ENCODE measurements at regions not wholly inside any gene's neighbourhood (a gene's known extent, or its start where the extent isn't known, plus 50 kb on each side); places are given as distances from the start of the nearest gene placed in this dataset.

GRCh38 chr9:135271425-135271824 lies 184.0 kb downstream of the OLFM1 start:
- Mint-ChIP-seq H3K27ac (no peak overlapping the region), H3K9me3 (peaks cover 5% of the 10 kb centered on the region in 2 donors), H3K36me3 (no peaks in the 10 kb centered on the region)
- DNase-seq (ENCODE audit: low spot score in 2 of 2) (no peak), ATAC-seq (no peak)

DNA sequence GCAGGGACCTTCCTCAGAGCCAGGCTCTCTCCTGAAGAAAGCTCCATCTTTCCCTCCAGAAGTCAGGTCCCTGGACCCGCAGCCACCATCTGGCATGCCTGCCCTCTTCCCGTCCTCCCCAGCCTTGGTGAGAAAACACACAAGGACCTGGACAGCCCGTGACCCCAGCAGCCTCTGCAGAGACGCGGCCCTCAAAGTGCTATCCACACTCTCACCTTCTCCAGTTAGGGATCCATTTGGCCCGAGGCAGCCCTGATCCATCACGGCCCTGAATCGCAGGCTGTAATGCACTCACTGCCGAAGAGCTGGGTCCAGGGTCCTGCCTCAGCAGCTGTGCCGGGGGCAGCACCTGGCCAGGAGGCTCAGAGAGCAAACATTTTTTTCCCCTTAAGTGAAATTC lies 185.1 kb downstream of the OLFM1 start:
- DNase-seq (ENCODE audit: low spot score in 2 of 2) (no peak), ATAC-seq (no peak)
- Mint-ChIP-seq H3K36me3 (no peaks in the 10 kb centered on the region), H3K27ac (no peak overlapping the region), H3K9me3 (peaks cover 5% of the 10 kb centered on the region in 2 donors)

DNA sequence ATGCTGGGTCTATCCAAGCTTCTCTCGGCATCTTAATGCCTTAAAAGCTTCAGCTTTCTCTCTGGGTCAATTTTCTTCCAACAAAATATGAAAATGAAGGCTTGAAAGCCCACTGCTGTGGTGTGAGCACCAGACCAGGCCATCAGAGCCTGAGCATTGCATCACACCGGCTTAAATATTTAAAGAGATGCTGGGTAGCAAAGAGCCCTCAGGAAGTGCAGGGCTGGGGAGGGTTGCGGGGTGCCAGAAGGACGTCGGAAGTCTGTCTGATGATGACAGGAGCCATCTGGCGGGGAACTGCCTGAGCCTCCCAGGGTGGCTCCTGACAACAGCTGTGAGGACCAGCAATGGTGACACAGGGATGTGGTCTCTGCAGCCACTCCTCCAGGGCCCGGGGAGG lies 185.5 kb downstream of the OLFM1 start:
- Mint-ChIP-seq H3K9me3 (peaks cover 5% of the 10 kb centered on the region in 2 donors), H3K36me3 (no peaks in the 10 kb centered on the region), H3K27ac (no peak overlapping the region)
- DNase-seq (ENCODE audit: low spot score in 2 of 2) (no peak), ATAC-seq (no peak)

GRCh38 chr9:135275163-135275562 lies 187.7 kb downstream of the OLFM1 start:
- no peaks in the 10 kb centered on the region for H3K36me3 Mint-ChIP-seq
- no peaks in the 10 kb centered on the region for H3K9me3 Mint-ChIP-seq
- no peak for DNase-seq (ENCODE audit: low spot score in 2 of 2)
- no peak for ATAC-seq
- H3K27ac Mint-ChIP-seq = no peak overlapping the region

DNA sequence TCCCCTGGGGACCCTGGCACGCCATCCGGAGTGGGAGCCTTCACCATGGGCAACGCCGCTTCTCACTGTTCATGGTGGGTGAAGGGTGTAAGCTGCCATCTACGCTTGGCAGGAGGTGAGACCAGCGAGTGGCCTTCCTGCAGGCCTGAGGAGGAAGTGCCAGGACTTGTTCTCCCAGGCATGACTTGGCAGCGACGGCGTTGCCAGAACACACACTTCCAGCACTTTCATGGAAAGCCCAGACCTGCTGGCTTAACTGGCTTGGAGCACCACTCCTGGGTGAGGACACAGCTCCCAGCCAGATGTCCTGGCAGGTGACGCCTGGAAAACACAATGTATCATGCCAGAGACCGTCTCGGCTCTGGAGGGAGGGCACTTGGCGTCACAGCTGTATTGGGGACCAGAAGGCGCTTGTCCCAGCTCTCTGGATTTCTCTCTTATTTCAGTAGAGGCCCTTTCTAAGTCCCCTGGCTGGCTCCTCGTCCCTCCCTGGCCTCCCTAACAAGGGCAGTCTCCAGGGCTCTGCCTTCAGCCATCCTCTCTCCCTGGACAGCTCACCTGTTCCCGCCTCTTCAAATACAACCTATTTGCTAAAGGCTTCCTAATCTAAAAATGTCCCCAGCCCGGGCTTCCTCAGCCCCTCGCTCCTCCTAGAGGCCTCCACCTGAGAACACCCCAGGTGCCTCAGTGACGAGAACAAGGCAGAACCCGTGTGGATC lies 188.3 kb downstream of the OLFM1 start:
- DNase-seq (ENCODE audit: low spot score in 2 of 2) = no peak
- Mint-ChIP-seq H3K27ac (no peak overlapping the region), H3K9me3 (no peaks in the 10 kb centered on the region), H3K36me3 (no peaks in the 10 kb centered on the region)
- no peak for ATAC-seq

DNA sequence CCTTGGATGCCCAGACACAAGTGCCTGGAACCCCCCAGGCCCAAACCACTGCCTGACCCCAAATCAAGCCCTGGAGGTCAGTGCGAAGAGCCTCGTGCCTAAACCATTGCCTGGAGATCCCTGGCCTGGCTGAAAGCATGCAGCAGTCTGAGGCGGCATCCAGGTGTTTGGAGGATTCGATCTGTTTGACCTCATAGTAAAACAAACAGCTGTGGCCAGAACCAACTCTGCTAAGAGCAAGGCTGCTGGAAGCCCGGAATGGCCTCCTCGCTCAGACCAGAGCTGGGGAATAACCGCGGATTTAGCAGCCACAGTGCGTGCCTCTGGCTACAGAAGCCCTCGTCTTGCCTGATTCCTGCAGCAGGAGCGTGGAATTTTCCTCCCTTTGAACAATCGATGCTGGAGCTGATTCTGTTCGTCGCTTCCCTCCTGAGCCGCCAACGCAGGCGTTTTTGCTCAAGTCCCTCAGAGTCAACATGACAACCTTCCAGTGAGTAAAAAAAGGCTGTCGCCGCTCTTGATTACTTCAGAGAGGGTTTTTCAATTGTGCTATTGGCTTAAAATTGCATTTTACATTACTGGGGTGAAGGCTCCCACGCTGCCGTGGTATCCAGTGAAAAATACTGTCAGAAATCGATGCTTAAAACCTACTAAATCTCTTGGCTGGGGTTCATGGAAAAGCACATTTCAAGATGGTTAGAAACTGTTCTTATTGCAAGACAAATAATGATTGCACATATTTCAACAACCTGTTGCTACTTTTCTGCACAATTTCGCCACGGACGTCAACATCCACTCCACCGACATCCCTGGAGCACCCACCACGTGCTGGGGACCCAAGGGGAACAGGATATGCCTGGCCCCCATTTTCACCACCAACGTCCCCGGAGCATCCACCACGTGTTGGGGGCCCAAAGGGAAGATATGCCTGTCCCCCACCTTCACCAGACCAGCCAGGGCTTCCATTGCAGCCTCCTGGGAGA lies 190.0 kb downstream of the OLFM1 start:
- DNase-seq (ENCODE audit: low spot score in 2 of 2) (no peak), ATAC-seq (no peak)
- H3K27ac Mint-ChIP-seq = peak overlapping the region in 1 of 2 donors; percentile 47
- H3K9me3 Mint-ChIP-seq = no peaks in the 10 kb centered on the region
- H3K36me3 Mint-ChIP-seq = no peaks in the 10 kb centered on the region

GRCh38 chr9:135278586-135278985 lies 191.1 kb downstream of the OLFM1 start:
- DNase-seq (ENCODE audit: low spot score in 2 of 2) (no peak), ATAC-seq (no peak)
- no peaks in the 10 kb centered on the region for H3K36me3 Mint-ChIP-seq
- H3K9me3 Mint-ChIP-seq = no peaks in the 10 kb centered on the region
- H3K27ac Mint-ChIP-seq = no peak overlapping the region

- DNase-seq (ENCODE audit: low spot score in 2 of 2) = no peak
- ATAC-seq = no peak
- Mint-ChIP-seq H3K36me3 (no peaks in the 10 kb centered on the region), H3K27ac (no peak overlapping the region), H3K9me3 (no peaks in the 10 kb centered on the region)
Measured at GRCh38 chr9:135279385-135279784, 191.9 kb downstream of the OLFM1 start.

DNA sequence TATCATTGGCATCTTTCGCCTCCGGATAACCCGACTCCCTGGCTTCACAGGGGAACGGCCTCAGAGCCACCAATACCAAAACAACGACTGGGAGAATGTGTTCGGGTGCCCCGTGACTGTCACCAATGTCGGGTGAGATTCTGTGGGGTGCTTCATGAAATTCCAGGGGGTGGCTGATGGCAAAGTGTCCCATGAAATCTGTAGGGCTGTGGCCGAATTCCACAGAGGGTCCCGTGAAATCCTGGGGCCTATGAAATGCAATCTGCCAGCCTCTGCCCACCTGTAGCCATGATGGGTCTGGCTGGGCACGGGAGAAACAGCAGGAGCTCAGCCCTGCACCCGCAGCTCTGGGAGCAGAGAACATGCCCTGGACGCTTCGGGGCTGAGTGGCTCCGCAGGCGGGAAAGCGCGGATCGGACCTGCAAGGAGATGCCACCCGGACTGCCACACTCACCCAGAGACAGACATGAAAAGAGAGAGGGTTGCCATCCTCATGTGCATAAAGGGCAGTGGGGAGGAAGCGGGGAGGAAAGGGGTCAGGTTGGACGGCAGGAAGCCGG lies 192.4 kb downstream of the OLFM1 start:
- DNase-seq (ENCODE audit: low spot score in 2 of 2) (no peak), ATAC-seq (no peak)
- Mint-ChIP-seq H3K36me3 (no peaks in the 10 kb centered on the region), H3K9me3 (no peaks in the 10 kb centered on the region), H3K27ac (no peak overlapping the region)

DNA sequence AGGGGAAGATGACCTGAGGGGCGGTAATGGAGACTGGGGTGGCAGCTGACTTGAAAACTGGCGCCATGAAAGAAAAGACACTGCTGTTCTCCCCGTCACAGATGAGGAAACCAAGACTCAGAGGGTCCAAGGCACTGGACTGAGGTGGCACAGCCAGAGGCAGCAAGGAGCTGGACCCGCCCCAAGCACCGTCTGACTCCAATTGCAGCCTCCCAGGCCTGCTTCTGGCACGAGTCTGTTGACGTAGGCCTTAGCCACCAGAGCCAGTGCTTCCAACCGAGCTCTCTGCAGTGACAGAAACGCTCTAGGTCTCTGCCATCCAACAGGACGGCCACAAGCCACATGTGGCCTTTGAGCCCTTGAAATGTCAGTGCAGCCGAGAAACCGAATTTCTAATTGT lies 193.2 kb downstream of the OLFM1 start:
- no peak overlapping the region for H3K27ac Mint-ChIP-seq
- DNase-seq (ENCODE audit: low spot score in 2 of 2) (no peak), ATAC-seq (no peak)
- H3K36me3 Mint-ChIP-seq = no peaks in the 10 kb centered on the region
- no peaks in the 10 kb centered on the region for H3K9me3 Mint-ChIP-seq

GRCh38 chr9:135281151-135281550 lies 193.7 kb downstream of the OLFM1 start:
- ATAC-seq = no peak
- no peaks in the 10 kb centered on the region for H3K36me3 Mint-ChIP-seq

DNA sequence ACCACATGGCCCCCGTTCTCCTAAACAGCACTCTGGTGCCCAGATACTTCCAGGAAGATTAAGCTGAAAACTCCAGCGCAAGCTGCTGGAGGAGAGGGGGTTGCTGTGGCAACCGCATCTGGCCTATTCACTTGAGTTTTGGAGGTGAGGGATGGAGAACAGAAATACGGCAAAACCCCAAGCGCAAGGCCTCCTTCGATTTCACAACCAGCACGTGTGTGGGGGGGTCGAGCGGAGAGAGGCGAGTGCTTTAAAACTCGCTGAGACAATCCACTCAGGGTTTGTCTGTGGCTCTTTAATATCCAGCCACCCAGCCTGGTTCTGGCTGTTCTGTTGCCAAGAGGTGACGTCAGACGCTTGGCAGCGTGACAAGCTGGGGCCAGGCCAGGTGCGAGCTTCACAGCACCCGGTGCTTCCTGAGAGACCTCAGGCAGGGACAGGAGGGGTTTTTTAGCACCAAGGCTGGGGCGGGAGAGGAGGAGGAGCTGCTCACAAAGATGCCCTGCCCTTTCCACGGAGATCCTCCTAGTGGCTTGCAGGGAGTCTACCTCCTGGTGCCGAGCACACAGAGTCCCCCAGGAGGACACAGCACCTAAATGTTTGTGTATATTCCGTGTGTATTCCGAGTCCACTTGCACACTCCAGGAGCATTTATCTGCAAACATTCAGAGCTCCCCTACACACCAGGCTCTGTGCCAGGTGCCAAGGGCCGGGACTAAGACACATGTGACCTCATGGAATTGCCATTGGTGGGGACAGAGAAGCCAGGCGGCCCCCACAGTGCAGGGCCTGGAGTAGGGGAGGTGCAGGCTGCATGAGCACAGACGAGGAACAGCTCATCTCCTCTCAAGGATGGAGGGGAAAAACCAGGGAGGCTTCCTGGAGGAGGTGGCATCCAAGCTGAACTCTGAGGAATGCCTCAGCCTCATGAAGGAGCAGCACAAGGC lies 194.6 kb downstream of the OLFM1 start:
- Mint-ChIP-seq H3K36me3 (peaks cover 0 to 8% of the 10 kb centered on the region in 2 donors), H3K9me3 (peaks cover 0 to under 1% of the 10 kb centered on the region in 2 donors), H3K27ac (peak overlapping the region in 1 of 2 donors; percentile 60)
- DNase-seq (ENCODE audit: low spot score in 2 of 2) (peak in 1 of 2 donors; percentile 3), ATAC-seq (peak in 1 of 2 donors; percentile 26)

More at GRCh38 chr9:135281151-135281550, 193.7 kb downstream of the OLFM1 start:
- DNase-seq (ENCODE audit: low spot score in 2 of 2) = no peak
- Mint-ChIP-seq H3K27ac (no peak overlapping the region), H3K9me3 (no peaks in the 10 kb centered on the region)

DNA sequence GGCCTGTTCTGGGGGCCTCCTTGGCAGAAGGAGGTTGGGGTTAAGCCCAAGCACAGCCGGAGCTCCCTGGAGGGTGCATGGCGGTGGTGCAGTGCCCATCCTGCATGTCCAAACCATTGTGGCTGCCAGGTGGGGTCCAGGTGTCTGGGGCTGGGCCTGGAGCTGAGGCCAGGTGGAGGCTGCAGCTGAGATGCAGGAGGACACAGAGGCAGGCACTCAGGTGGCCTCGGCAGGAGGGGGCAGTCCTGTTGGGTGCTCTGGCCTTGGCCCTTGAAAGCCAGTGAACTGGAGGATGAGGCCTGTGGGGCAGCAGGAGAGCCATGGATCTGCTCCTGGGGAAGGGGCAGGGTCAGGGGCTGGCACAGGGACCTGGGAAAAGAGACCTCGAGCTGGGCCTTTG lies 195.3 kb downstream of the OLFM1 start:
- Mint-ChIP-seq H3K36me3 (peaks cover 0 to 8% of the 10 kb centered on the region in 2 donors), H3K9me3 (peaks cover 0 to 5% of the 10 kb centered on the region in 2 donors), H3K27ac (peak overlapping the region in 1 of 2 donors; percentile 60)
- ATAC-seq (no peak), DNase-seq (ENCODE audit: low spot score in 2 of 2) (no peak)

GRCh38 chr9:135283671-135284070 lies 195.9 kb upstream of the PPP1R26 start:
- ATAC-seq (no peak), DNase-seq (ENCODE audit: low spot score in 2 of 2) (no peak)
- H3K36me3 Mint-ChIP-seq = peaks cover 0 to 8% of the 10 kb centered on the region in 2 donors
- peaks cover 0 to 5% of the 10 kb centered on the region in 2 donors for H3K9me3 Mint-ChIP-seq
- H3K27ac Mint-ChIP-seq = no peak overlapping the region

DNA sequence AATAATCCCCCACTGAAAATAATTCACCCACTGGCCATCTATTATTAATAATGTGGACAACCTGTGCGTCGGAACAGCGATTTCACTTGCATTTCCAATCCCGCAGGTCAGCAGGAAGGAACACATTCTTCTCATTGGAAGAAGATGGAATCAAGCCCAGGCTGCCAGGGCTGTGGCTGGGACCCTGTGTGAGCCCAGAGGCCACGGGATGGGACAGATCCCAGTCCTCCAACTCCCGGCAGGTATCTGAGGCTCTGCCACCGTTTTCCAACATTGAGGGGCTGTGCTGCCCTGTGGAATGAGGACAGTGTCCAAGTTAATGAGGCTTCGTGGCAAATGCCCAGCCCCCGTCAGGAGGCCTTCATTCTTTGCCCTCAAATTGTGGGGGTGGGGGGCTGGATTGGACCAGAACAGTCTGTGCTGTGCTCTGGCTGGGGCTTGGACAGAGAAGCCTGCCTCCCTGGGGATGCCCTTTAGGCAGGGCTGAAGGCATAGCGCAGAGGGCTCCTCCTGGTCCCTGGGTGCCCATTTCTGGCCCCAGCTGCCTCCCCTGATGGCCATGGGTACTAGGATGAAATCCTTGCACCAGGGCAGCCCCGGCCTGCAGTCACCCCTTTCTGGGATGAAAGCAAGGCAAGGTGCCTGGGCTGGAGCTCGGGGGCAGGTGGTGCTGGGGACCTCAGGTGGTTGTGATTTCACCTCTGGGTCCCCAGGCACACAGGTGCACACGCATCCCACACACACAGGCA lies 195.0 kb upstream of the PPP1R26 start:
- peaks cover 0 to 5% of the 10 kb centered on the region in 2 donors for H3K9me3 Mint-ChIP-seq

More for the DNA sequence above, 195.0 kb upstream of the PPP1R26 start:
- Mint-ChIP-seq H3K36me3 (peaks cover 0 to 8% of the 10 kb centered on the region in 2 donors), H3K27ac (no peak overlapping the region)
- ATAC-seq = no peak
- no peak for DNase-seq (ENCODE audit: low spot score in 2 of 2)
